Activated T-cell treated with anti-CD3 and anti-CD28 coated beads, Interleukin-2, amount 50 U/mL, for 48 hours (primary cell): ENCODE measurements at regions not wholly inside any gene's neighbourhood (a gene's known extent, or its start where the extent isn't known, plus 50 kb on each side); places are given as distances from the start of the nearest gene placed in this dataset.

Source experiments
- DNase-seq, 2 experiments: peaks; one replicate each; pipeline ENCODE4 v3.0.0-alpha.2; 2020

DNA sequence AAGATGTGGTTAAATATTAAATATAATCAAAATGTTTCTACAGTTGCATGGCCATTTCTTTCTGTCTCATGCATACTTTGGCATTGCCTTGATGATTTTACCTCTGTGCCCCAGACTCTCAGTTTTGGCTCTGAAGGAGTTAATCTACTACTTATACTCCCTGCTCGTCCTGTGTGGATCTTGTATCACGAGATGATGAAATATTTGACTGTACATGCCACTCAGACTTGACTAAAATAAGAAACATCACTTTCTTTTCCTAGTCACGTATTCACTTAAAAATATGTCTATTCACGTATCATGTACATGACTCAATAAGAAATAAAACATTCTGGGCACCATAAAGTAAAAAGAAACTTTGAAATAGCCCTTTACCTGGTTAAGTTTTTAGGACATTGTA, 397.7 kb downstream of the RFPL4B start:
- no peak for DNase-seq

DNA sequence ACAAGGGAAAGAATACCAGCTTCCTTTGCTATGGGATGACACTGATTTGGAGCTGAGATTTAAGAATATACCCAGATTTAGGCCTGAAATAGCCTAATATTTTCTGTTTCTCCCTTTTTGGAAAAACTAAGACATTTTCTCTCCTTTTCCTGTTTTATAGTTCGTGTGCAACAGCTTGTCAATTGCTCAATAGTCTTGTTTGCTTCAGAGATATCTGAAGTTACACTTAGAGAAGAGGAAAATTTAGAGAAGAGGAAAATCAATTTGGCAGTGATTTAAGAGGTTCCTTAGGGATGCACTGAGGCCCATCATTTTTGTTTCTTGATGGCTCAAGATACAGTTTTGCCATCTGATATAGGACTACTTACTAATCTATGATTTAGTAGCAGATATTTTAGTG, 398.6 kb downstream of the RFPL4B start:
- no peak for DNase-seq

DNA sequence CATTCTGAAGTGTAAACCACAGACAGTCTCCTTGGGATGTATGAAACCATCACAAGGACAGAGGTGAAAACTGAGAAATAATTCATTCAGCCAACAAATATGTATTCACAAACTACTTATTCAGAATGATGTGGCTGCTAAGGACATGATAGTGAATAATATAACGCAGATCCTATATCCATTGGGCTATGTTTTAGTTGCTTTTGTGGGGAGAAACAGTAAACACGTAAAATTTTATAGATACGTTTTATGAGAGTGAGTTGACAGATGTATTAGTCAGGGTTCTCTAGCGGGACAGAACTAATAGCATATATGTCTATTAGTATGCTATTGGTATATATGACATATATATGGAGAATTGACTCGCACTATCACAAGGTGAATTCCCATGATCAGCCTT, 402.5 kb downstream of the RFPL4B start:
- DNase-seq = no peak

DNA sequence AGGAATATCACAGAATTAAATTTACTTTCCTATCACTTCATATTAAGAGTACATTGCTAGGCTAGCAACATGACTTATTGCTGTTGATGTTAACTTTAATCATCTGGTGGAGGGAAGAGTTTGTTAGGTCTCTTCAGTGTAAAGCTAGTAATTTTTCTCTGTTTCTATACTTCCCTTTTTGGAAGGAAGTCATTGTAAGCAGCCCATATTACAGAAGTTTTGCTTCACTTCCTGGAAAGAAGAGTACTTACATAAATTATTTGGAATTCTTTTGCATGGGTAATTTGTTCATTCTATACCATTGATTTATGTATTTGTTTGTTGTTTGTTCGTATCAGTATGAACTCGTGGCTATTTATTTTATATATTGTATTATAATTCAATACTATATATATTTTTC, 405.2 kb downstream of the RFPL4B start:
- no peak for DNase-seq

DNA sequence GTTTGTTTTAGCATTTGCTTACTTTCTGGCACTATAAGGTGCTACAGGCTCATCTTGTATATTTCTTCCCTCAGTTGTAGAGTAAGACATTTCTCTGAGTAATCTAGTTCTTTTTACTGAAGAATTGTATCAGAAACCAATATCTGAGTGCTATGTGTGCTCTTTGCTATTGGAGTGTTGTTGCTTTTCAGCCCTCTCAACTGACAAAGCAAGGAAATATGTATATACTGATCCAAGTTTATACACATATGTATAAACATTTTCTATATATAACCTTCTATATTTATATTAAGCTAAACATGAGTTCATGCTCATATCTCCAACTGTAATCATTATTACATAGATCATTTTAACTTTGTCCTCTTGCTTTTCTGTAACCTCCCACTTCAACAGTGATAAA, 405.7 kb downstream of the RFPL4B start:
- no peak for DNase-seq

DNA sequence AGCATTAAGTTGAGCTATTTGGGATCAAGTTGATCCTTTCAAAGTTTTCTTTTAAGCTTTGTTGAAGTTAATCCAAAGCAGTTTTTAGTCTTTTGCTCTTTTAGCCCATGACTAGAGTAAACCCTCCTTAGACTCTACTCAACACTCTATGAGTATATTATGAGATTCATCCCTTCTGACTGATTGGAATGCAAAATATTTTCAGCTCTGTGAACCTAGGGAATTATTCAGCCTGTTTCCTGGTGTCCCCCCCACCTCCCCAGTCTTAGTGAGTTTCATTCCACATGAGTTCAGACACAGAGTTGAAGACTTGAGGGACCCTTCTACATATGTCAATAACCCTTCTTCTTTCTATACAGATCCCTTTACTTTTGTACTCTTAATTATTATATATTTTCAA, 413.7 kb downstream of the RFPL4B start:
- no peak for DNase-seq

DNA sequence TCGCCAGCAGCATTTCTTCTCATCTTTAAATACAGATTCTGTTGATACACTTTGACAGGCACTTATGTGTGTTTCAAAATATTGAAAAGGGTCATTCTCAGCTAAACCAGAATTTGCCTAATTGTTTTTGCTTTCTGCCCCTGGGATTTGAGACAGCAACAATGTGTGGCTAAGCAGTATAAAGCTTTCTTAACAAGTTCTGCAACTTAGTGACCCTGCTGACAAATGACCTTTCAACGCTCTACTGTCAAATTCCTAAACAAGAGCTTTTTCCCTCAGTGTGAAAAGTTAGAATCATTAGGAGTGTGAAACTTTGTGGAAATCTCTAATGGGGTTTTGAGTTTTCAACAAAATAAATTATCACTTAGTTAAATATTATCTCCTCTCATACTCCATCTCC, 414.6 kb downstream of the RFPL4B start:
- DNase-seq = no peak

DNA sequence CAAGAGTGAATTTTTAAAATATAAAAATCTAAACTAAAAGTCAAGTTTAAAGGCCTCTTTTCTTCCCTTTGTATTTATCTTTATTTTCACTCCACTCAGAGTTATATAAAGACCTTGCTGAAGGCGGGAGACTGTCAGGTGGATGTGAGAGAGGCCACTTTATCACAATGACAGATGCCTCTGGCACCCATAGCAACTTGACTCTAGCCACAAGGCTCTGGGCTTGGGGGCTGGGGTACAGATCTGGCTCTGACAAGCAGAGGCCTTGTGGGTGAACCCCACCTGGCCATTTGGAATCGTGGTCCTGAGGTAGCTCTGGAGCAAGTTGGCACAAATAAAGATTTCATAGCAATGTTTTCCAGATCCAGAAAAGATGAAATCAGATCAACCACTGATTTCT, 417.2 kb downstream of the RFPL4B start:
- DNase-seq = no peak

DNA sequence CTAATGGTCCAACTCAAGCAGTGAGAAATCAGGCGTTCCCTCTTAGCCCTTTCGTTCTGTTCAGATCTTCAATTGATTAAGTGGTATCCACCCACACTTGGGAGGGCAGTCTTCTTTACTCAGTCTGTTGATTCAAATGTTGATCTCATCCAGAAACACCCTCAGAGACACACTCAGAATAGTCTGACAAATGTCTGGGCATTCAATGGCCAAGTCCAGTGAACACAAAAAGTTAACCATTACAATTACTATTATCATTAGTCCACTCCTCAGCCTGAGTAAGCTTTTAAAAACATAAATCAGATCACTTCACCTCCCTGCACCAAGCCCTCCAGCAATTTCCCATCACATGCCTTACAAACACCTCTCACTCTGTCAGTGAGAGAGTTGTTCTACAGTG, 423.2 kb downstream of the RFPL4B start:
- DNase-seq = no peak

DNA sequence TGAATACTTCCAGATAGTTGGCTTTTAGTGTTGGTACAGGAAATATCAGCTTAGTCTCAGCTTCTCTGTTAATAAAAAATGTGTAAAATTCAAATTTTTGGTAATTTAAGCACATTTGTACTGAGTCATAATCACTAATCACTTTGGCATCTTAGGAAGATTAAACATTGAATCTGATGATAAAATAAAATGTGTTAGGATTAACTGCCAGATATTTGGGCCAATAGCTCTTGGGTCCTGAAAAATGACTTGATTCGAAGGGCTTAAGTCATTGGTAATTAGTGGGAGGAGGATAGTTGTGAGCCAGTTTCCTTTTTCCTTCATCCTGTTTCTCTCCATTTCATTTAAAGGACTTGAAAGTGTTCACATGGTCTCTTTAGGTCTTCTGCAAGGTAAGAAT, 426.1 kb downstream of the RFPL4B start:
- no peak for DNase-seq

DNA sequence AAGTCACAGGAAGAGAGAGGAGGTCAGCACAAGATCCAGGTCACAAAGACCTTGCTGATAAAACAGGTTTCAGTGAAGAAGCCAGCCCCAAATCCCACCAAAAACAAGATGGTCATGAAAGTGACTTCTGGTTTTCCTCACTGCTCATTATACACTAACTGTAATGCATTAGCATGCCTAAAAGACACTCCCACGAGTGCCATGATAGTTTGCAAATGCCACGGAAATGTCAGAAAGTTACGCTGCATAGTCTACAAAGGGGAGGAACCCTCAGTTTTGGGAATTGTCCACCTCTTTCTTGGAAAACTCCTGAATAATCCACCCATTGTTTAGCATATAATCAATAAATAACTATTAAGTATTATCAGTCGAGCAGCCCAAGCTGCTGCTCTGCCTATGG, 427.2 kb downstream of the RFPL4B start:
- no peak for DNase-seq

DNA sequence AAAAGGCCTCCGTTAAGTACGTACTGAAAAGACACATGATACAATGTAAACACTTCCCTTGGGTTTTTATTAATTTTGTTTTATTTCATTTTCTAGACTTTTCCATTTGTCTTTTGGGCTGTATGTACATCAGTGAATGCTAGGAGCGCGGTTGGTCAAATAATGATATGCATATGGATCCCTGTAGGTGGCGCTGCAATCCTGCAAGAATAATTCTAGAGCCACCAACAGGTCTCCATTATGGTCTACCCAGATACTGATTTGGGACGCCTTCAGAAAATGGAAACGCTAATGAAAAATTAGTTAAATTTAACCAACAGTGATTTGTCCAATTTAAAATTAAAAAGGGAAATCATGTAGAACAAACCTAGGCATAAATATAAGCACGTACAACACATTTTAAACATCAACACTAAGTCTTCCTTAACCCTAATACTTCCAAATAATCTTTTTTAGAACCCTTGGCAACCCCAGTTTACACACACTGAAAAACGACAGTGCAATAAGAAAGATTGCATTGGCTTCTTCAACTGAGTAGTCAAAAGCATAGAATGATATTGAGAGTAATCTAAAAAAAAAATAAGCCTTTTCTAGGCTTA, 433.5 kb downstream of the RFPL4B start:
- peak; percentile 25 to 28 for DNase-seq

DNA sequence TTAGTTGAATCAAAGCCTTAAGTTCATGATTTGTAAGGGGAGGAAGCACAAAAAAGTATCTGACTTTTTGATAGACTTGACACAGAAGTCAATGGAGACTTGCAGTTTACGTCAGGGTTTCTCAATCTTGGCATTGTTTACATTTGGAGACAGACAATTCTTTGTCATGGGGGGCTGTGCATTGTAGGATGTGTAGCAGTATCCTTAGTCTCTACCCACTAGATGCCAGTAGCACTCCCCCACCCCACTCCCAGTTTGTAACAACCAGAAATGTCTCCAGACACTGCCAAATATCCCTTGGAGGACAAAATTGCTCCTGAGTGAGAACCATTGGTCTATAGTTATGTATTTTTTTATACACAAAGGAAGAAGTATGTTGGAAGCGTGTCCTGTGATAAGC, 434.1 kb downstream of the RFPL4B start:
- no peak for DNase-seq

DNA sequence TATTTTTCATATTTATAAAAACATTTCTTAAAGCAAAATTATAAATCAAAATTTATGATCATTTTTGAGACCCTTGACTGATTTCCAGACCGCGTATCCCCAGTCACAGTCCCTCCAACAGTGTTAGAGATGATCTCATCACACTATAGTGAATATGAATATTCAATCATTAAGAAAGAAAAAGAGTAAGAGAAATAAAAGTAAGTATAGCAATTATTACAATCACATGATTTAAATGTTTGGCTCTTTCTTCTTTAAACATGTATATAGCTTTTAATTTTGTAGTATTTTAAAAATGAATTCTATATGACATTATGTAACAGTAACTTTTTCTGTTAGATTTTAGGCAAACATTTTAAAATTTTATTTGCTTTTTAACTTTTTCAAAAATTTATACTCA, 438.3 kb downstream of the RFPL4B start:
- no peak for DNase-seq

DNA sequence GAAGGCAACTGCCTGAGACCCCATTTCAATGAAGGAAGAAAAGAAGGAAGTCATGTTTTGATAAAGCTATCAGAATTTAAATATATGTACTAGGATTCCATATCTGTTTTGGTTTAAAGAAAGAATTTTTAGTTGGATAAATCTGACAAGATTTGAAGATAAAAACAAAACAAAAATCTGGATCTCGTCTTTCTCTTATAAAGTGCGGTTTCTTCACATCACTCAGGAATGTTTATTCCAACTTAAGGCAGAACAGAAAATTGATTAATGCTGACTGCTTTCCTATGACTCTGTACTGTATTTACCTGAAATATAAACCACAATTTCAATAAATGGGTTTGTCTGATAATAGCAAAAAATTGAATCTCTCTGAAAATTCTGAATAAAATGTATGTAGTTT, 439.7 kb downstream of the RFPL4B start:
- DNase-seq = no peak

DNA sequence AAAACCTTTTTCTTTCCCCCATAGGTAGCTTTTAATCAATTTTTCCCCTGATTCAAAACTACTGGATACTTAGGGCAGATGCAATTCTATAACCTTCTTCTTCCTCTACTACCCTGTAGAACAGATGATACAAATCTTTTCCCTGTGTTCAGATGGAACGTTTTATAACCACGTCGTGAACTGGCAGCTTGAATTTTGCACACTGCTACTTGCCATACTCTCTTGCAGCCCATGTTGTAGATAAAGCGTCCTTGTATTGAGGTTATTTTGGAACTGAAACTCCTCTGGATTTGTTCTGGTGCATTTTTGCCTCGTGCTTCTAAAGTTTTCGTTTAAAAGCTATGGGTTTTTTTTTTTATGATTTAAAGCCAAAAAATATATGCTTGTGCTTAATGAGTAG, 440.2 kb downstream of the RFPL4B start:
- DNase-seq = no peak

DNA sequence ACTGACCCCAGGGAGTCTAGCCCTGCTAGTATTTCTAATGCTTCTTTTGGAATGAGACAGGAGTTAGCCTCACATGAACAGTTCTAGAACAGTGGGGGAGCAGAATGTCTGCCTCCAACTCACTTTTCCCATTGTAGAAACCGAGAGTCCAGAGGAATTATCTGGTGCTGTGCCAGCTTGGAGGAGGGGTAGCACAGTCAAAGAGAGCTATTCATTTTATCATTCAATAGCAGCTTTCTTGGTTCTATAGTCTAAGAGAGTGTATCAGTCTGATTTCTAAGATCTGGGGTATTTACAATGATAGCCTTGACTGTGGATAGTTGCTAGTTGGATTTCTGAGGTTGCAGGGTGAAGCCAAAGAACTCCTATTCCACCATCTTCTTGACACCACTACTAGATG, 448.2 kb downstream of the RFPL4B start:
- no peak for DNase-seq

DNA sequence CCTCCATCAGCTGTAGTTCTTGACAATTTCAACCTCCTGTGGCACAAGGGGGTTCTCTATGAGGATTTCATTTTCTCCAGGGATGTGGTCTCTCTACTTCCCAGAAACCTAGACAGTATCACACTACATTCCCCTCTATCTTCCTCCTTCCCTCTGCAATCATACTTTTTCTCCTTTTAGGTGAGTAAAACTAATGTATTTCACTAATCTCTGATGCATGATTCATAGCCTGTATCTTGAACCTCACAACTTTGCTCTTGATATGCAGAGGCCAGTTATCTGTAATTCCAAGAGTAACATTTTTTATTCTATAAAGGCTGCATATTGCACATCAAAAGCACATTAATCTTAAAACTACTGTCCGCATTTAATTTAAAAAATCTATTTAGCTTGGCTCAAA, 449.6 kb downstream of the RFPL4B start:
- no peak for DNase-seq

DNA sequence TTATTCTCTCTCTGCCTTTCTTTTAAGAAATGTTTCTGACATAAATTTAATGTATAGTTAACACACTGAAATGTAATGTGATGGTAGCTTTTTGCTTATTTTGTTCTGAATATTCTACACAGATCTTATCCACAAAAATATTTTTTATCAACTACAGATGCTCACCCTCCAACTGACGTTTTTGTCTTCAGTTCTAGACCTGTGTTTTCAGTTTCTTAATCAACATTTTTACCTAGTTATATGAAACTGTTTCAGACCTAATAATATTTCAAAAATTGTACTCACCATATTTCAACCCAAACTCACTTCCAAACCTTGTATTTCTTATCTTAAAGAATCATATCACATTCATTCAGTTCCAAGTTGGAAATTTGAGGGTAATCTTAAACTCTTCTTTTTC, 452.8 kb downstream of the RFPL4B start:
- DNase-seq = no peak

DNA sequence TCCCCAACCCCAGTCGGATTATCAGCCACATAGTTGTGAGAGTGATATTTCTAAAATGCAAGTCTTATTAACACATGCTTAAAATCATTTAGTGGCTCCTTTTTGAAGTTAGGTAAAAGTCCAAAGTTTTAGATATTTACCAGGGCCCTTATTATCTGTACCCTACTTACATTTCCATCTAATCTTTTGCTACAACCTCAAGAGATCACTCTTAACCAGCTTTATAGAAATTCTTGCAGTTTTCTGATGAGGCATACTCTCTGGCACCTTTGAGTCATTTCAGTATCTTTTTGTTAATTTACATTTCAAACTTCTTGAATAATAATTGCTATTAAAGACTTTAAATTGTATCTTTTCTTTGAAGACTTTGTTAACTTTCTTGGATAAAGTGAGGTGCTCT, 453.3 kb downstream of the RFPL4B start:
- no peak for DNase-seq

DNA sequence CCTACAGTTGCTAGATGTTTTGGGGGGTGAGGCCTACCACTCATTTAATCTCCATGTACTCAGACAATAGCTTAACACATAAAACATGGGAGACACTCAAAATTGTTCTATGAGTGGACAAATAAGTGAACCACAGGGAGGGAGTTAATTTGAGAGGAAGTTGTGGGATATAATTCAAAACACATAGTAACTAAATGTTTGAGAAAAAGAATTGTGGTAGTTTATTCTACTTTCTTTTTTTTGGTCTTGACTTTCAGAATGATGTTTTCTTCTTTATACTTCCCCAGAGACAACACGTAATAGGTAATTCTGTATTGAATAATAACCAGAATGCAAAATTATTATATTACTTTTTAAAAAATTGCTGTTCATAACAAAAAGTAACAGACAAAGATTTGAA, 453.8 kb downstream of the RFPL4B start:
- no peak for DNase-seq

DNA sequence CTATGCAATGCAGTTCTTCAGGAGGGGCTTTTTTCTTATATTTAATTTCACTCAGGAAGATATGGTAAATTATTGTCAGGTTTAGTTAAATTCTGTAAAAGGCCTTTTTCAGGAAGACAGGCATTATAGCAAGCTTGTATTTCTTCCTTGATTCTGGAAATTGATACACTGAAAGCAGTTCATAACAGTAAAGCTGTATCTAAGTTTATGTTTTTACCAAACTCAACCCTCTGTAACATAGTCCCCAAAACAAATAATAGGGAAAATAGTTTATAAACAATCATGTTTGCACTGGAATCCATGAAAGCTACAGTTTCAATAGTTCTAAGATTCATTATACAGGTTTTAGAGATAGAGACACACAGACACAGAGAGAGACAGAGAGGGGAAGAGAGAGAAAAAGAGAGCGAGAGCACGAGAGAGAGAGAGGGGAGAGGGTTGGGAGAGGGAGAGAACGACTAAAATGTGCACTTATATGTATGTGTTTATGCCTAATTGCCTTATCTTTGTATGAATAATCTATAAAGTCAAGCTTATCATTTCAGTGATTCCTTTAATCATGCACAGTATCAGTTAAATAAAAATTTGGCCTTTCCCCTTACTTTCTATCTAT, 454.4 kb downstream of the RFPL4B start:
- no peak for DNase-seq

DNA sequence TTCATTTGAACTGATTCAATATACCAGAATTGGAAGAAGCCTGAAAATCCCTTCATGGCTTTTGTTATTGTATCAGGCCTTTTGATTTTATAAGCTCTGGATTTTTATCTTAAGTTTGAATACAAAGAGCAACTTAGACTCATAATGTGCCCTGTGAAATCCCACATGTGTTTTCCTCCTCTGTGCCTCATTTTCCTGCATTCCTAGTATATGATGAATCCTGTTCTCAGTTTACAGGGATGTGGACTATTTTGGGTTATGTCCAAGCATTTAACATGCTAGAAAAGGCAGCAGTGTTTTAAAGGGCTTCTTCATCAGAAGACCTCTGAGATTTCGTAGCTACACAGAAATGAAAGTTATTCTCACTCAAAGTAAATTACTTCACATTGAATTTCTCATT, 455.0 kb downstream of the RFPL4B start:
- DNase-seq = no peak

DNA sequence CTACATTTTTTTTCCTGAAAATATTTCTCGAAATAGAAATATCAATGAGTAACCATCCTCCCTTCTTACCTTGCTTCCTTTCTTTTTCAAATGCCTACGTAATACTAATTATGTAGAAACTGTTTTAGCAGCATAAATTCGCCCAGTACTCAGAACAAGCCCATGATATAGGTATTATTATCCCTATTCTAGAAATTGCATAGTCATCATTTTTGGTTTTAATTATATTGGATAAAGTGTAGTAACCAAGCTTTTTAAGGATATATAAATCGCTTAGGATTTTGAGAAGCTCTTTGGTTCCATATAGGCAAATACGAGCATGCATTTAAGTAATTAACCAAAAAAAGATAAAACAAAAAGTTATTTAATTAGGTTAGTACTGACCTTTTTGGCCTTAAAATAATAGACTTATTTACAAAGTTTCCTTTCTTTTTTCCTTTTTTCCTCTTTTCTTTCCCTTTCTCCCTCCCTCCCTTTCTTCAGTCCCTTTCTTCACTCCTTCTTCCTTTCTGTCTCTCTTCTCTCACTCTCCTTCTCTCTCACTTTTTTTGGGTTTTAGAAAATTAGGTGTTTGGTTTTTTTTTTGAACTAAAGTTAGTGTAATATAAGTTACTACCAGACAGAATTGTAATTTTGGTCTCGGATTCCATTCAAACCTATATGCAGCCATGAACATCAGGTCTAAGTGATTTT, 457.7 kb downstream of the RFPL4B start:
- no peak for DNase-seq
